AG09309 (cell line): ENCODE measurements at regions not wholly inside any gene's neighbourhood (a gene's known extent, or its start where the extent isn't known, plus 50 kb on each side); places are given as distances from the start of the nearest gene placed in this dataset.

Experiments used
- DNase-seq: peaks from one replicate; pipeline ENCODE4 v3.0.0-alpha.2; 2010; ENCODE audit warnings: low read depth
- H3K4me3 ChIP-seq: 2 replicates; pipeline ENCODE4 v1.5.1; 2011; ENCODE audit warnings: mild to moderate bottlenecking, low read depth, low read length, moderate library complexity; ENCODE audit not compliant: control insufficient read depth
- CTCF ChIP-seq: IDR thresholded peaks from 2 replicates; pipeline ENCODE4 v1.5.1; 2011; ENCODE audit warnings: mild to moderate bottlenecking, low read depth, low read length, inconsistent platforms; ENCODE audit not compliant: insufficient read depth, control insufficient read depth; ENCODE audit errors: missing control alignments

- no peak for DNase-seq
- no peak for TF ChIP-seq CTCF
- H3K4me3 ChIP-seq, result no peak overlapping the region
These were observed 407.1 kb upstream of the PFKP start for GRCh38 chr10:2660276-2660675.

DNA sequence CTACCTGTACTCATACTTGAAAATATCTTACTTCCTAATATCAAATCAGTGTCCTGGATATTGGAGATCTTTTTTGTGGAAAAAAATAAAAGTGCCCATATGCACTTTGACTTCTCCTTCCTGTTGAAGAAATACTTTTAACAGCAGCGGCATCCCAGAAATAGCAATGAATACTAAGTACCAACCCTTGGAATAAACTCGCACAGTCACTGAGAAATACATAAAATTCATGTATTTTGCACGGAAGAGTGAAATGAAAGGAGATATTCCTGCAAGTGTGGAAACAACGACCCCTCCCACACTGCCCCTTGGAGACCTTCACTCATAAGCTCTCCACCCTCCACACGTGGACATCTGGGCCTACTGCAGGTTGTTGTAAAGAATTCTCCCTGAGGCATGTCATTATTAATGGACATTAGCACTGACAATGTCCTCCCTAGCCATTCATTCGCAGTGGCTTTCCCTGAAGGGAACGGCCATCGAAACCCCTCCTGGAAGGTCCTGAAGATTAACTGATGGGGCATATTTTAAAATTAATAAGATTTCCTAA is 407.6 kb upstream of the PFKP start:
- TF ChIP-seq CTCF, result no peak
- no peak for DNase-seq
- no peak overlapping the region for H3K4me3 ChIP-seq

- H3K4me3 ChIP-seq, result no peak overlapping the region
- no peak for DNase-seq
- no peak for TF ChIP-seq CTCF
These were observed 408.6 kb upstream of the PFKP start for GRCh38 chr10:2658780-2659179.

DNA sequence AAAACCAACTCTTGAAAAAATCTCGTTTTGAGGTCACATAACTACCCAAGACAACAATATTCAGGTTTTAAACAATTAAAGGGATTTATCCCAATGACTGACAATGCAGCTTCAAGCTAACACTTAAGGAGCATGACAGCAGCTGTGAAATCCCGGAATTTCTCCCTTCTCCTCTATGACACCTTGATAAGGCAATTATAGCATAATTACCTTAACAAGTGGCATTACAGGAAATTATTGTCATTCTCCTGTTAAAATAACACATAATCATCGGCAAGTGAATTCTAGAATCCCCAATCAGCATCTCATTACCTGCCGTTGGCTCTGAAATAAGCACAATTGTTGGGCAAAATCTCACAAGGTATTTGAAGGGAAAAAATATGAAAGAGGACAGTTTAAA is 417.0 kb upstream of the PFKP start:
- no peak for DNase-seq
- TF ChIP-seq CTCF, result no peak
- no peak overlapping the region for H3K4me3 ChIP-seq

DNA sequence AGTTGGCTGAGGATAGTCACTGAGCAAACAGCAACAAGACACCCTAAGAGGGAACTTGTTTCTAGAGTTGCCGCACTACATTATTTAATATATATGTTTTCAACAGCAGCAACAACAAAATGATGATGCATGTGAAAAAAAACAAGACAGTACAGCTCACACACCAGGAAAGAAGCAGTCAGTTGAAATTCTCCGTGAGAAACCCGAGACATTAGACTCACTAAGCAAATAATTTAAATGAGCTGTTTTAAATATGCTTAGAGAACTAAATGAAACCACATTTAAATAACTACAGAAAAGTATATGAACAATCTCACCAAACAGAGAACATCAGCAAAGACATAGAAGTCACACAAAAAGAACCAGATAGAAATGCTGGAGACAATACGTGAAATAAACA is 426.3 kb upstream of the PFKP start:
- no peak for TF ChIP-seq CTCF
- DNase-seq, result no peak
- H3K4me3 ChIP-seq, result no peak overlapping the region

DNA sequence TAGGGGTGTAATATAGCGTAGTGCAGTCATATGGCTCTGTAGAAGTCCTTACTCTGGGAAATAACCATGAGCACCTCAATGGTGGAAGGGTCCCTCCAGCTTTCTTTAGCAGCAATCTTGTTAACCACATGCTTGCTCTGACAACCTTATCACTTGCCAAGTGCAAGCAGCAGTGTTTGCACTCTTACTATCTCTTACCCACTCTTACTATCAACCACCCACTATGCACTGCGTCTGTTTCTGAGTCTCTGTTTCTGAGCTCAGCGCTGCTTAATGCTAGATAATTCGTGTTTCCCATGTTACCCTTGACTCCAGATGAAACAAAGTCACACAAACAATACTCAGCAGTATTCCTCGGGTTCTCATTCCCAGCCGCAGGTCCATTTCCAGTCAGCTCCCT is 433.7 kb upstream of the PFKP start:
- no peak for DNase-seq
- H3K4me3 ChIP-seq, result no peak overlapping the region
- TF ChIP-seq CTCF, result no peak
